GM21390 (cell line): ENCODE measurements at regions not wholly inside any gene's neighbourhood (a gene's known extent, or its start where the extent isn't known, plus 50 kb on each side); places are given as distances from the start of the nearest gene placed in this dataset.

ENCODE experiments used
- ATAC-seq: cut with Tn5 transposase; IDR thresholded peaks from one replicate; pipeline ENCODE4 v1.9.1; 2021; ENCODE audit not compliant: unreplicated experiment

GRCh38 chr2:150569761-150570160, 82.3 kb upstream of the RND3 start:
- no peak for ATAC-seq

DNA sequence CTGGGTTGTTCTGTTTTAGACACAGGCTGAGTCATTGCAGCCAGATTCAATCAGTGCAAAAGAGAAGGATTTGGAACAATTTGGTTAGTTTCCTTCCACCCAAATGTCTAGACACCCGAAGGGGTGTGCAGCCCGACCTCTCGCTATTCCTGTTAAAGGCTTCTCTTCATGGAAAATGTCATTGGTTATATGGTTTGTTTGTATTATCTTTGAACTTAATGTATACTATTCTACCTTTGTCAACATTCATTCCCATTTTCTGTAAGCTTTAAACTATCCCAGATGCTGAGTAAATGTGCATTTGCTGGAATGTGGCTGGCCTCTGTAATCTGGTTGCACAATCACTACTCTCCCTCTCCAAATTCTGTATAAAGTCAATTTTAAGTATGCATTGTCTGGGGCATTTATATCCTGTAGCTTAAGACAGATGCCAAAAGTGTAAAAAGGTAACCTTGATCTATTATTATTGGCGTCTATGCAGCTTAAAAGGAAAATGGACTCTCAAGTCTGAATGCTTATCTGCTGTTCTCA, 80.4 kb upstream of the RND3 start:
- ATAC-seq, result no peak

DNA sequence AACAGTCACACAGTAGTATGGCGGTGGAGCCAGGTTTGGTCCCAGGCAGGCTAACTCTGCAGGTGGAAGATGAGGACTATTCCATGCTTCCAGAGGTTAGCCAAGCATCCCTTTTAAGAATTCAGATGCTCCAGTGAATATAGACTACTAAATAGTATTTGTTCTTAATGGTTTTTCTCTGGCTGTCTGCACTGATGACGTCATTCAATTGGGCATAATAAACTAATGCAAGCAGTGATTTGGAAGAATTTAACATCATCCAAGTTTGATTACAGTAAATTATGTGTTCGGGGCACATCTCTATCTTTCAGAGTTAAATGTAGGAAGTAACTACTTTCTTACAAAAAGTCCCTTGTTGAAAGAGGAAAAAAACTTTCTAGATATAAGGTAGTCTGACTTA, 78.8 kb upstream of the RND3 start:
- no peak for ATAC-seq

DNA sequence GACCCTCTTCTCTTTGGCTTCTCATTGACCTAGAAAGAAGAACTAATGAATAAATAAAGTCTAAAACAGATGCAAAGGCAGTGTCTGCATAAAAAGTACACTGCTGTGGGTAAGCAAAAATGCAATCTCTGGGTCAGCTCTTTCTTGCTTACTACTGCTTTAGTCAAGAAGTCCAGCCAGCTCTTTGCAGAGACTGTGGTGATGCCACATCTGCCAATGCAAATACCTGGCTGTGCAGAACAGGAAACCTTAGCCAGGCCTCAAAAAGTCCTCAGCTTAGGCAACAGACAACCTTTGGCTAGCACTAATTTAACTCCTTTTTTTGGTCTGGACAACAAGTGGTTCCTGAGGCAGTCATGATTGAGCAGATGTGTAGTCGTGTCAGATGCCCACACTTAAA, 73.6 kb upstream of the RND3 start:
- no peak for ATAC-seq

GRCh38 chr2:150557020-150557600, 69.6 kb upstream of the RND3 start:
- no peak for ATAC-seq

DNA sequence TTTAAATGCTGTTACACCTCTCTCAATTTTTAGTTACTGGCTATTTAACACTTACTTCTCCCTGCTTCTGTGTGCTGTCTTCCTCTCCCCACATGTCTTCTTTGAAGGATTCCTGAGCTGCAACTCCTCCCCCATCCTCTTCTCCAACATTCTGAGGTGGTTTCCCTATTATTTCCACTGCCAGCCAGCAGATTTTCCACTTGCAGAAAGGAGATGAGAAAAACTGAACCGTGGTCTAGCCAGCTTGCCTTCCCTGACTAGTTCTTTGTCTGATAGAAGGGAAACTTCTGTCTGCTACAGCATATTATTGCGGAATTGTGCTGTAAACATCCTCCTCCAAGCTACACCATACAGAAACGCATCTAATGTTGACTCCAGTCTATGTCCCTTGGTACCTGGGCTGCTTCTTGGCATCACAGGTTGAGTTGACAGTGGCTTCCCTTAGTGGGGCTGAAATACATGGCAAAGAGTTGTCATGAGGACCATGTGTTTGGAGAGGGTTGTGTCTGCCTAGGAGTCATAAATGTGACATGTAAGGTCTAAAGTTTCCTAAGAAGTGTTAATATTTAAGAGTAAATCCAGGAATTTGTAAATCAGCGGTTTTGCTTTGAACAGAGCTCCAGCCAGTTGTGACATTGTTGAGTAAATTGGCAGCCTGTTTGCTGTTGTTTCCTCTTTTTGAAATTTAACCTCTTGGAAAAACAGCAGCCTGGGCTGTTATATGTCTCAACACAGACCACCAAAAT, 68.3 kb upstream of the RND3 start:
- ATAC-seq, result no peak

GRCh38 chr2:150554046-150554445, 66.6 kb upstream of the RND3 start:
- ATAC-seq, result no peak

GRCh38 chr2:150552041-150552820, 64.8 kb upstream of the RND3 start:
- ATAC-seq, result no peak

GRCh38 chr2:150549381-150549780, 61.9 kb upstream of the RND3 start:
- ATAC-seq, result no peak

GRCh38 chr2:150548527-150548926, 61.1 kb upstream of the RND3 start:
- ATAC-seq, result no peak

DNA sequence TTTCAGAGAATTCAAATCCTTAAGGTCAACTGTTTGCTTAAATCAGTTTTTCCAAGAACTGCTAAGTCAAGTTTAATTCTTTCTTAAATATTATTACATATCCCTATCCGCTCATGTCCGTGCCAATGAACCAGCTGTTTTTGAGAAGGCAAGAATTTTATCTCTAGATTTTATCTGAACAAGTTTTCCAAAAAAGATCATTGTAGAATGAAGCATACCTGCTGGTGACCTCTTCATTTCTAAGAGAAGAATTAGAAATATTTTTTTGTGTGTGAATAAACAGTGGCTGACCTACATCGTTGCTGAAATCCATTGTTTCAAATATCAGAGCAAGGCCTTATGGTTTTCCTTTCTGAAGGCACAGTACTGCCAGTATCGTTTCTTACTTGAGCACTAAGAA, 58.4 kb upstream of the RND3 start:
- ATAC-seq, result no peak

GRCh38 chr2:150544731-150545130, 57.3 kb upstream of the RND3 start:
- no peak for ATAC-seq

DNA sequence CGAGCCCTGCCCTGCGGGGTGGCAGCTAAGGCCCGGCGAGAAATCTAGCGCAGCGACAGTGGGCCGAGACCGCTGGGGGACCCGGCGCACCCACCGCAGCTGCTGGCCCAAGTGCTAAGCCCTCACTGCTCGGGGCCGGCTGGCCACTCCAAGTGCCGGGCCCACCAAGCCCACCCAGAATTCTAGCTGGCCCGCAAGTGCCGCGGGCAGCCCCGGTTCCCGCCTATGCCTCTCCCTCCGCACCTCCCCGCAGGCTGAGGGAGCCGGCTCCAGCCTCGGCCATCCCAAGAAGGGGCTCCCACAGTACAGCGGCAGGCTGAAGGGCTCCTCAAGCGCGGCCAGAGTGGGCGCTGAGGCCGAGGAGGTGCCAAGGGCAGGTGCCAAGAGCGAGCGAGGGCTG, 55.2 kb upstream of the RND3 start:
- ATAC-seq, result no peak

DNA sequence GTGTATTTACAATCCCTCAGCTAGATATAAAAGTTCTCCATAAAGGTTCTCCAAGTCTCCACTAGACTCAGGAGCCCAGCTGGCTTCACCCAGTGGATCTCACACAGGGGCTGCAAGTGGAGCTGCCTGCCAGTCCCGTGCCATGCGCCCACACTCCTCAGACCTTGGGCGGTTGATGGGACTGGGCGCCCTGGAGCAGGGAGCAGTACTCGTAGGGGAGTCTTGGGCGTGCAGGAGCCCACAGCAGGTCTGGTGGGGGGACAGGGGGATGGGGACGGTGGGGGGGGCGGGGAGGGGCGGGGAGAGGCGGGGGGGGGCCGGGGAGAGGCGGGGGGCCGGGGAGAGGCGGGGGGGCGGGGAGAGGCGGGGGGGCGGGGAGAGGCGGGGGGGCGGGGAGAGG, 54.7 kb upstream of the RND3 start:
- ATAC-seq, result no peak

- no peak for ATAC-seq
These were observed 51.3 kb upstream of the RND3 start for GRCh38 chr2:150538651-150539201.
